Left hindlimb (tissue), 1 donor: ENCODE measurements at regions not wholly inside any gene's neighbourhood (a gene's known extent, or its start where the extent isn't known, plus 50 kb on each side); places are given as distances from the start of the nearest gene placed in this dataset.

ENCODE experiments used
- DNase-seq: peaks from one replicate; pipeline ENCODE4 v3.0.0-alpha.2; 2018

GRCh38 chr22:48318575-48319320, 1508.9 kb downstream of the BRD1 start:
- DNase-seq = no peak

- DNase-seq = no peak
These were observed 1509.5 kb downstream of the BRD1 start for GRCh38 chr22:48318173-48318572.

- no peak for DNase-seq
These were observed 1511.1 kb downstream of the BRD1 start for GRCh38 chr22:48316257-48317250.

GRCh38 chr22:48315439-48316256, 1512.0 kb downstream of the BRD1 start:
- no peak for DNase-seq

- no peak for DNase-seq
These were observed 1513.6 kb downstream of the BRD1 start for GRCh38 chr22:48314073-48314472.

GRCh38 chr22:48313175-48313830, 1514.4 kb downstream of the BRD1 start:
- DNase-seq = no peak

GRCh38 chr22:48310740-48311139, 1516.9 kb downstream of the BRD1 start:
- no peak for DNase-seq

- DNase-seq = no peak
These were observed 1517.4 kb downstream of the BRD1 start for GRCh38 chr22:48310289-48310688.

- no peak for DNase-seq
These were observed 1517.8 kb downstream of the BRD1 start for GRCh38 chr22:48309836-48310235.

GRCh38 chr22:48309115-48309705, 1518.5 kb downstream of the BRD1 start:
- DNase-seq = no peak

GRCh38 chr22:48307931-48308330, 1519.7 kb downstream of the BRD1 start:
- no peak for DNase-seq

GRCh38 chr22:48306785-48307510, 1520.7 kb downstream of the BRD1 start:
- no peak for DNase-seq

- no peak for DNase-seq
These were observed 1521.4 kb downstream of the BRD1 start for GRCh38 chr22:48306284-48306683.

GRCh38 chr22:48305726-48306235, 1521.9 kb downstream of the BRD1 start:
- no peak for DNase-seq

GRCh38 chr22:48303369-48303725, 1524.3 kb downstream of the BRD1 start:
- DNase-seq = no peak

- DNase-seq = no peak
These were observed 1524.9 kb downstream of the BRD1 start for GRCh38 chr22:48302657-48303368.

GRCh38 chr22:48301908-48302307, 1525.8 kb downstream of the BRD1 start:
- DNase-seq = no peak

- DNase-seq = no peak
These were observed 1526.3 kb downstream of the BRD1 start for GRCh38 chr22:48301421-48301820.

- no peak for DNase-seq
These were observed 1526.8 kb downstream of the BRD1 start for GRCh38 chr22:48300877-48301276.

- no peak for DNase-seq
These were observed 1527.9 kb downstream of the BRD1 start for GRCh38 chr22:48299801-48300200.
